ENCODE measurements at regions not wholly inside any gene's neighbourhood (a gene's known extent, or its start where the extent isn't known, plus 50 kb on each side); places are given as distances from the start of the nearest gene placed in this dataset.

DNA sequence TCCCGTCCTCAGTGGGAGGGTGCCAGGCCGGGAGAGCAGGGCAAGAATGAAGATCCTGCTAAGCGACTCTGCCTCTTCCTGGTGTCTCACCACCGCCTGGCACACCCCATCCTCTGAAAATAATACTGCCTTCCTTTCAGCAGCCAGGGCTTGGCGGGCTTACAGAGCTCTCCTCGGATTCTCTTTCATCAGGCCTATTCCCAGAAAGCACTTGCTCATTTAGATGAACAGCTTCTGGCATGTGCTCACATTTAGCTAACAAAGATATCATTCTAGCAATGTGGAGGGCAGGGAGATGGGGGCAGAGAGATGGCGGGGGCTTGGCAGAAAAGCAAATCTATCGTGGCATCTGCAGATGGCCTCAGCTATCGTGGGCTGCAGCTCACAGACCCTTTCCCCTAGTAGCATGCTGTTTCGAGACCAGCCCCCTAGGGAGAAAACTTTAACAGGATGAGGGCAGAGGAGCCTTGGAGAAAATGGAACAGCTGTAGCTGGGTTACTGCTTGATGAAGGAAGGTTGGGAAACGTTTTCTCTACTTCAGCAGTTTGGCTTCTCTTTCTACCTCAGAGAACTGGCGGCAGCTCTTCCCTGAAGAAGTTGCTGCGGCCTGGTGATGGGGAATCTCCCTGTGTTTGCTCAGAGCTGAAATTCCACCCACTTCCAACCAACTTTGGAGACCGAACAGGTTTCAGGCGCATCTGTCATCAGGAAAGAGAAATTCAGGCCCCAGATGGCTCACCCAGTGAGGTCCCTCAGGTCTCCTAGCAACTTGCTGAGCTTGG, 102.1 kb downstream of the TMEM174 start:
- TF ChIP-seq, protein P1, sequence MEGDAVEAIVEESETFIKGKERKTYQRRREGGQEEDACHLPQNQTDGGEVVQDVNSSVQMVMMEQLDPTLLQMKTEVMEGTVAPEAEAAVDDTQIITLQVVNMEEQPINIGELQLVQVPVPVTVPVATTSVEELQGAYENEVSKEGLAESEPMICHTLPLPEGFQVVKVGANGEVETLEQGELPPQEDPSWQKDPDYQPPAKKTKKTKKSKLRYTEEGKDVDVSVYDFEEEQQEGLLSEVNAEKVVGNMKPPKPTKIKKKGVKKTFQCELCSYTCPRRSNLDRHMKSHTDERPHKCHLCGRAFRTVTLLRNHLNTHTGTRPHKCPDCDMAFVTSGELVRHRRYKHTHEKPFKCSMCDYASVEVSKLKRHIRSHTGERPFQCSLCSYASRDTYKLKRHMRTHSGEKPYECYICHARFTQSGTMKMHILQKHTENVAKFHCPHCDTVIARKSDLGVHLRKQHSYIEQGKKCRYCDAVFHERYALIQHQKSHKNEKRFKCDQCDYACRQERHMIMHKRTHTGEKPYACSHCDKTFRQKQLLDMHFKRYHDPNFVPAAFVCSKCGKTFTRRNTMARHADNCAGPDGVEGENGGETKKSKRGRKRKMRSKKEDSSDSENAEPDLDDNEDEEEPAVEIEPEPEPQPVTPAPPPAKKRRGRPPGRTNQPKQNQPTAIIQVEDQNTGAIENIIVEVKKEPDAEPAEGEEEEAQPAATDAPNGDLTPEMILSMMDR (IDR thresholded peaks at IDR 0.05), result no peak
- Histone ChIP-seq H3K27ac (no peak overlapping the region), H3K4me3 (no peak overlapping the region), H3K27me3 (no peaks in the 10 kb centered on the region), H3K9me3 (no peaks in the 10 kb centered on the region), H3K4me1 (no peaks in the 10 kb centered on the region), H3K36me3 (no peaks in the 10 kb centered on the region)
- ATAC-seq (peak in 3 of 4 donors; percentile 38 to 58 (median 52)), FAIRE-seq (no peak), DNase-seq (no peak)
- WGBS, 2 donors, result 65 to 69% methylated on average over 15 of the region's 15 CpGs
- intact Hi-C loops (cut with DNase I), result no loop called here

DNA sequence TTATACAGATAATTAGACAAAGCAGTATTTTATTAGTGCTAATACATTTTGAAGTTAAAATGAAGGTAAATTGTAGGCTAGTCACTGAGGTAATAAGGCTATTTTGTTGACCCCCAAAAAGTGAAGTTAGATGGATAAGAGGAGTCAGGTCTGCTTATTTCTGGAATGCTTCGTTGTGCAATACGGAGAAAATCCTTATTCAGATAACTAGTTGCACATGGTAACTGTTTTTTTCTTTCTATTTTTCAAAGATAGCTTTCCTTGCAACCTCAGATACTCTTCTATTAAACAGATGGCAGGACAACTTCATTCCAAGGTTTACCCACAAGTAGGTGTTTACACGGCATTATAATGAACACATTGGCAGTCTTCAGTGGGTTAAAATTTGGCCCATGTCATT, 101.1 kb downstream of the TMEM174 start:
- Histone ChIP-seq H3K36me3 (no peaks in the 10 kb centered on the region), H3K4me3 (no peak overlapping the region), H3K9me3 (no peaks in the 10 kb centered on the region), H3K4me1 (no peaks in the 10 kb centered on the region), H3K27me3 (no peaks in the 10 kb centered on the region), H3K27ac (no peak overlapping the region)
- intact Hi-C loops (cut with DNase I), result no loop called here
- TF ChIP-seq, protein P1 (IDR thresholded peaks at IDR 0.05), result no peak
- DNase-seq, result no peak
- FAIRE-seq, result no peak
- ATAC-seq, result no peak
- WGBS, 2 donors, result 89 to 93% methylated on average over 3 of the region's 3 CpGs

DNA sequence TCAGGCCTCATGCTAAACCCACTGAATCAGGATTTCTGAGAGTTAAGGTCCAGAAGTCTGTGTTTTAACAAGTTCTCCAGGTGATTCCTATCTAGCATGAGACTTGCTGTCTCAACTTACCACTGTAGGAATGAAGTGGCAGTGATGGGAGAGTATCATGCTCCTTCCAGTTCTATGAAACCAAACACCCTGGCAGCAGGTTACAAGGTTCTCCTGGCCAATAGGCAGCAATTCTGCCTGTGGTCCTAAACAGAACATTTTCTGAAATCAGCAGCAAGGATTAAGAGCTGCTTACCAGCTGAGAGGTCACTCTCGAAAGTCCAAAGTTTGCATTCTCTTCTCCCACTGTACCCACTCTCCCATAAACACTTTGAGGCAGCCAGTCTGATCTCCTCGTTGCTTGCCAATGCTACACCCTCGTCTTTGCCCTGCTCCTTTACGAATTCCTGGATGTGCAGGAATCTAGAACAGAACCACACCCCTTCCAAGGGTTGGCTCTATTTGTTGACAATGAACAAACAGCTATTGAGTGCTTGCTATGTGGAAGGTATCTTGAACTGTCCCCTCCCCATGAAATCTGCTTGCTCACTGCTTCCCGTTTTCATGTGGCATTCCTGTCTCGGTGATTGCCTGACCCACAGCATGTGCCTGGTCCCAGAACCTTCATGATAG, 100.5 kb downstream of the TMEM174 start:
- TF ChIP-seq, protein P1 (IDR thresholded peaks at IDR 0.05), result no peak
- 62 to 67% methylated on average over 6 of the region's 6 CpGs for WGBS, 2 donors
- DNase-seq (no peak), ATAC-seq (no peak), FAIRE-seq (no peak)
- H3K4me3 ChIP-seq, result no peak overlapping the region
- no peaks in the 10 kb centered on the region for H3K27me3 ChIP-seq
- H3K36me3 ChIP-seq, result no peaks in the 10 kb centered on the region
- no peaks in the 10 kb centered on the region for H3K4me1 ChIP-seq
- intact Hi-C loops (cut with DNase I), result no loop called here
- no peak overlapping the region for H3K27ac ChIP-seq
- no peaks in the 10 kb centered on the region for H3K9me3 ChIP-seq

DNA sequence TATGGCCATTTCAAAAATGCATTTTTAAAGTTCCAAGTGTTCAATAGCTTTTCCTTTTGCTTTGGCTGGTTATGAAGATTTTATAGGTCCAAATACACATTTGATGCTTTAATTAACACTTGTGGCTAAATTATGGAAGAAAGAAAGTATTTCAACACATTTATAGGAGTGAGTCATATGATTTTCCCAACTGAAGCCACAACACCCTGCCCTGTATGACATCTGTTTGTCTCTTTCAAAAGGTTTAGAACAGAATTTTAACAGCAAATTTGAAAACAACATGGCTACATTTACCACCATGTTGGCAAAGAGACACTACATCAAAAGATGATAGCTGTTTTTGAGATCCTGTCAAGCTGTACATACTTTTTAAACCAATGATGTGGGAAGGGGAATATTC, 99.4 kb downstream of the TMEM174 start:
- no peak for ATAC-seq
- intact Hi-C loops (cut with DNase I), result no loop called here

More for the DNA sequence above, 99.4 kb downstream of the TMEM174 start:
- TF ChIP-seq, protein P1 (IDR thresholded peaks at IDR 0.05), result no peak
- DNase-seq (no peak), FAIRE-seq (no peak)
- H3K4me3 ChIP-seq, result no peak overlapping the region
- H3K9me3 ChIP-seq, result no peaks in the 10 kb centered on the region
- H3K4me1 ChIP-seq, result no peaks in the 10 kb centered on the region
- no peaks in the 10 kb centered on the region for H3K27me3 ChIP-seq
- no peak overlapping the region for H3K27ac ChIP-seq
- H3K36me3 ChIP-seq, result no peaks in the 10 kb centered on the region

All from pancreas (tissue), 10 donors.